ENCODE measurements at regions not wholly inside any gene's neighbourhood (a gene's known extent, or its start where the extent isn't known, plus 50 kb on each side); places are given as distances from the start of the nearest gene placed in this dataset.

- 39 to 53% methylated on average over 8 of the region's 8 CpGs for WGBS, 2 donors
Observed at GRCh38 chr10:33732161-33732680, 397.8 kb upstream of the NRP1 start.

GRCh38 chr10:33731322-33731721 is 396.9 kb upstream of the NRP1 start:
- intact Hi-C loops (cut with DNase I) = no loop called here

More at GRCh38 chr10:33732161-33732680, 397.8 kb upstream of the NRP1 start:
- peaks cover 0 to 6% (median 0%) of the 10 kb centered on the region in 3 donors for H3K9me3 ChIP-seq
- no peak for DNase-seq
- TF ChIP-seq POLR2A (IDR thresholded peaks at IDR 0.05) = no peak
- no peak for TF ChIP-seq CTCF (IDR thresholded peaks at IDR 0.05)
- H3K27me3 ChIP-seq = no peaks in the 10 kb centered on the region
- peaks cover 0 to 8% (median 0%) of the 10 kb centered on the region in 3 donors for H3K4me1 ChIP-seq
- no peak overlapping the region for H3K4me3 ChIP-seq
- H3K27ac ChIP-seq = no peak overlapping the region
- no peaks in the 10 kb centered on the region for H3K36me3 ChIP-seq
- intact Hi-C loops (cut with DNase I) = no loop called here

GRCh38 chr10:33725430-33725829 is 391.0 kb upstream of the NRP1 start:
- Histone ChIP-seq H3K4me3 (no peak overlapping the region), H3K36me3 (no peaks in the 10 kb centered on the region), H3K27ac (no peak overlapping the region), H3K27me3 (no peaks in the 10 kb centered on the region), H3K9me3 (peaks cover 0 to 6% (median 0%) of the 10 kb centered on the region in 3 donors), H3K4me1 (no peaks in the 10 kb centered on the region)
- TF ChIP-seq POLR2A (IDR thresholded peaks at IDR 0.05) = no peak
- TF ChIP-seq CTCF (IDR thresholded peaks at IDR 0.05) = no peak
- 67 to 85% methylated on average over 2 to 4 of the region's 4 CpGs for WGBS, 2 donors
- no peak for DNase-seq
- intact Hi-C loops (cut with DNase I) = no loop called here

More at GRCh38 chr10:33731322-33731721, 396.9 kb upstream of the NRP1 start:
- peaks cover 0 to 6% (median 0%) of the 10 kb centered on the region in 3 donors for H3K9me3 ChIP-seq
- no peak overlapping the region for H3K27ac ChIP-seq
- no peak for DNase-seq
- 69% methylated on average over 5 to 6 of the region's 6 CpGs for WGBS, 2 donors
- no peak overlapping the region for H3K4me3 ChIP-seq
- TF ChIP-seq POLR2A (IDR thresholded peaks at IDR 0.05) = no peak
- TF ChIP-seq CTCF (IDR thresholded peaks at IDR 0.05) = no peak
- peaks cover 0 to 8% (median 0%) of the 10 kb centered on the region in 3 donors for H3K4me1 ChIP-seq
- H3K27me3 ChIP-seq = no peaks in the 10 kb centered on the region
- no peaks in the 10 kb centered on the region for H3K36me3 ChIP-seq

GRCh38 chr10:33723181-33723580 is 388.7 kb upstream of the NRP1 start:
- 35 to 48% methylated on average over 2 of the region's 2 CpGs for WGBS, 2 donors
- Histone ChIP-seq H3K27me3 (no peaks in the 10 kb centered on the region), H3K4me3 (no peak overlapping the region), H3K4me1 (no peaks in the 10 kb centered on the region), H3K9me3 (peaks cover 0 to 7% (median 6%) of the 10 kb centered on the region in 3 donors), H3K36me3 (no peaks in the 10 kb centered on the region), H3K27ac (no peak overlapping the region)
- intact Hi-C loops (cut with DNase I) = no loop called here
- DNase-seq = no peak
- TF ChIP-seq CTCF (IDR thresholded peaks at IDR 0.05) (no peak), POLR2A (IDR thresholded peaks at IDR 0.05) (no peak)

- intact Hi-C loops (cut with DNase I) = no loop called here
Observed at GRCh38 chr10:33722067-33722466, 387.6 kb upstream of the NRP1 start.

More at GRCh38 chr10:33722067-33722466, 387.6 kb upstream of the NRP1 start:
- Histone ChIP-seq H3K9me3 (peaks cover 0 to 7% (median 0%) of the 10 kb centered on the region in 3 donors), H3K27me3 (no peaks in the 10 kb centered on the region), H3K27ac (no peak overlapping the region), H3K4me1 (no peaks in the 10 kb centered on the region), H3K4me3 (no peak overlapping the region), H3K36me3 (no peaks in the 10 kb centered on the region)
- TF ChIP-seq CTCF (IDR thresholded peaks at IDR 0.05) (no peak), POLR2A (IDR thresholded peaks at IDR 0.05) (no peak)
- WGBS, 2 donors = 73 to 78% methylated on average over 3 of the region's 3 CpGs
- DNase-seq = no peak
